H9 (cell line): ENCODE measurements at regions not wholly inside any gene's neighbourhood (a gene's known extent, or its start where the extent isn't known, plus 50 kb on each side); places are given as distances from the start of the nearest gene placed in this dataset.
"Not testable (repeated sequence)": the region's sequence is repeated elsewhere in the genome, so short reads cannot be mapped to it uniquely, and the experiment has no call there.

Source experiments
- DNase-seq: peaks from one replicate; pipeline ENCODE4 v3.0.0-alpha.2; 2017
- H2AFZ ChIP-seq: one replicate; pipeline ENCODE4 v1.6.1; 2013; ENCODE audit warnings: mild to moderate bottlenecking, low read length, control low read depth, moderate library complexity
- H2AK5ac ChIP-seq: 2 replicates; pipeline ENCODE4 v1.6.1; 2013; ENCODE audit warnings: low read length, control low read depth, mixed read lengths; ENCODE audit not compliant: insufficient read length
- H2BK120ac ChIP-seq: one replicate; pipeline ENCODE4 v1.6.1; 2013; ENCODE audit warnings: low read depth, mild to moderate bottlenecking, low read length, control low read depth, inconsistent platforms; ENCODE audit not compliant: poor library complexity, severe bottlenecking
- H2BK12ac ChIP-seq: 2 replicates; pipeline ENCODE4 v1.6.1; 2013; ENCODE audit warnings: low read length, control low read depth, mixed read lengths, low read depth; ENCODE audit not compliant: insufficient read length
- H2BK15ac ChIP-seq: 2 replicates; pipeline ENCODE4 v1.6.1; 2013; ENCODE audit warnings: low read depth, low read length, control low read depth
- H2BK20ac ChIP-seq: one replicate; pipeline ENCODE4 v1.6.1; 2013; ENCODE audit warnings: low read depth, mild to moderate bottlenecking, low read length, control low read depth, inconsistent platforms; ENCODE audit not compliant: poor library complexity, severe bottlenecking
- H2BK5ac ChIP-seq: 2 replicates; pipeline ENCODE4 v1.6.1; 2013; ENCODE audit warnings: low read length, control low read depth, mixed read lengths; ENCODE audit not compliant: insufficient read length
- H3K14ac ChIP-seq: 2 replicates; pipeline ENCODE4 v1.6.1; 2013; ENCODE audit warnings: low read length, control low read depth; ENCODE audit not compliant: insufficient read depth
- H3K18ac ChIP-seq: 2 replicates; pipeline ENCODE4 v1.6.1; 2013; ENCODE audit warnings: low read depth, mild to moderate bottlenecking, mixed read lengths, low read length, control low read depth; ENCODE audit not compliant: insufficient read length
- H3K23ac ChIP-seq: 2 replicates; pipeline ENCODE4 v1.6.1; 2013; ENCODE audit warnings: low read length, control low read depth, mixed read lengths, low read depth; ENCODE audit not compliant: insufficient read length
- H3K23me2 ChIP-seq: 2 replicates; pipeline ENCODE4 v1.6.1; 2013; ENCODE audit warnings: low read depth, mild to moderate bottlenecking, mixed read lengths, low read length, control low read depth; ENCODE audit not compliant: insufficient read length, poor library complexity, severe bottlenecking
- H3K27ac ChIP-seq: 2 replicates; pipeline ENCODE4 v1.5.1; 2013; ENCODE audit warnings: low read length, control low read depth, mixed read lengths, low read depth; ENCODE audit not compliant: insufficient read length
- H3K27me3 ChIP-seq: 2 replicates; pipeline ENCODE4 v1.6.1; 2013; ENCODE audit warnings: low read length, control low read depth, inconsistent platforms; ENCODE audit not compliant: insufficient read depth
- H3K4ac ChIP-seq: 2 replicates; pipeline ENCODE4 v1.6.1; 2013; ENCODE audit warnings: low read depth, mild to moderate bottlenecking, control low read depth, inconsistent platforms, low read length, moderate library complexity
- H3K4me1 ChIP-seq: 2 replicates; pipeline ENCODE4 v1.6.1; 2013; ENCODE audit warnings: low read length, control low read depth, inconsistent platforms; ENCODE audit not compliant: insufficient read depth
- H3K4me2 ChIP-seq: 2 replicates; pipeline ENCODE4 v1.6.1; 2013; ENCODE audit warnings: low read length, control low read depth, mixed read lengths; ENCODE audit not compliant: insufficient read length, insufficient read depth
- H3K56ac ChIP-seq: 2 replicates; pipeline ENCODE4 v1.6.1; 2013; ENCODE audit warnings: low read depth, mild to moderate bottlenecking, mixed read lengths, low read length, control low read depth; ENCODE audit not compliant: insufficient read length
- H3K79me1 ChIP-seq: 2 replicates; pipeline ENCODE4 v1.6.1; 2013; ENCODE audit warnings: low read depth, mild to moderate bottlenecking, moderate library complexity, low read length, control low read depth, inconsistent platforms; ENCODE audit not compliant: insufficient read depth, poor library complexity, severe bottlenecking
- H3K79me2 ChIP-seq: 2 replicates; pipeline ENCODE4 v1.6.1; 2013; ENCODE audit warnings: low read length, control low read depth, inconsistent platforms; ENCODE audit not compliant: insufficient read depth
- H3K9ac ChIP-seq: 2 replicates; pipeline ENCODE4 v1.6.1; 2013; ENCODE audit warnings: low read length, control low read depth, mixed read lengths; ENCODE audit not compliant: insufficient read length; ENCODE audit errors: extremely low read depth
- H3K9me3 ChIP-seq: one replicate; pipeline ENCODE4 v1.6.1; 2013; ENCODE audit warnings: low read depth, low read length, inconsistent platforms; ENCODE audit not compliant: control insufficient read depth
- H3T11ph ChIP-seq: one replicate; pipeline ENCODE4 v1.6.1; 2013; ENCODE audit warnings: mild to moderate bottlenecking, low read length, control low read depth, inconsistent platforms
- H4K20me1 ChIP-seq: one replicate; pipeline ENCODE4 v1.6.1; 2013; ENCODE audit not compliant: control insufficient read depth, insufficient read length, insufficient read depth
- H4K5ac ChIP-seq: 2 replicates; pipeline ENCODE4 v1.6.1; 2013; ENCODE audit warnings: low read depth, mild to moderate bottlenecking, mixed read lengths, low read length, control low read depth; ENCODE audit not compliant: insufficient read length
- H4K8ac ChIP-seq: replicated peaks from 2 replicates; pipeline ENCODE4 v1.6.1; 2013; ENCODE audit warnings: low read length, control low read depth, mixed read lengths, low read depth; ENCODE audit not compliant: insufficient read length
- H4K91ac ChIP-seq: 2 replicates; pipeline ENCODE4 v1.6.1; 2013; ENCODE audit warnings: low read depth, mild to moderate bottlenecking, moderate library complexity, mixed read lengths, low read length, control low read depth; ENCODE audit not compliant: insufficient read length
- H3K27ac Mint-ChIP-seq, 3 experiments: 2 replicates in 2 of 3; 3 replicates in 1 of 3; pipeline ENCODE4 v1.8.0; 2020 to 2021; ENCODE audit warnings: mixed read lengths in 3 of 3, mild to moderate bottlenecking in 1 of 3, moderate library complexity in 1 of 3
- H3K27me3 Mint-ChIP-seq: 2 replicates; pipeline ENCODE4 v1.8.0; 2021; ENCODE audit warnings: low read depth, mild to moderate bottlenecking, moderate library complexity, mixed read lengths
- H3K36me3 Mint-ChIP-seq, 3 experiments: 2 replicates in 2 of 3; 3 replicates in 1 of 3; pipeline ENCODE4 v1.8.0; 2020 to 2021; ENCODE audit warnings: low read depth in 3 of 3, mixed read lengths in 3 of 3; ENCODE audit not compliant: insufficient read depth in 1 of 3
- H3K4me1 Mint-ChIP-seq, 2 experiments: 2 replicates each; pipeline ENCODE4 v1.8.0; 2020; ENCODE audit warnings: mixed read lengths in 2 of 2
- H3K4me3 Mint-ChIP-seq, 2 experiments: 2 replicates in 1 of 2; 3 replicates in 1 of 2; pipeline ENCODE4 v1.8.0; 2020 to 2021; ENCODE audit warnings: mild to moderate bottlenecking in 2 of 2, mixed read lengths in 2 of 2, moderate library complexity in 1 of 2
- H3K9me3 Mint-ChIP-seq, 2 experiments: 2 replicates in 1 of 2; 3 replicates in 1 of 2; pipeline ENCODE4 v1.8.0; 2020; ENCODE audit warnings: mild to moderate bottlenecking in 2 of 2, mixed read lengths in 2 of 2, moderate library complexity in 1 of 2
- CTCF ChIP-seq: fragments of 200-600 bp; sonication (generic); conservative IDR thresholded peaks from 3 replicates; pipeline ENCODE4 v1.8.0; 2021; ENCODE audit warnings: antibody characterized with exemption, mild to moderate bottlenecking
- WGBS: extraction: QIAGEN DNeasy Blood & Tissue Kit; methylation state at CpG from one replicate; pipeline ENCODE4 v1.1.7; 2013; ENCODE audit warnings: missing lambda C conversion rate, low lambda C conversion rate, mixed read lengths; ENCODE audit not compliant: insufficient read length; ENCODE audit errors: extremely low coverage; 5-methylcytosine and 5-hydroxymethylcytosine counted together

GRCh38 chr21:28167366-28167765, 825.3 kb downstream of the LTN1 start:
- H2AK5ac ChIP-seq = no peak overlapping the region
- H3K14ac ChIP-seq = no peak overlapping the region
- no peak for TF ChIP-seq CTCF
- H3K4ac ChIP-seq = no peak overlapping the region
- H2AFZ ChIP-seq = no peak overlapping the region
- DNase-seq = no peak
- H4K8ac ChIP-seq = no peak overlapping the region
- H3K79me2 ChIP-seq = no peaks in the 10 kb centered on the region
- H2BK20ac ChIP-seq = no peak overlapping the region
- H3K56ac ChIP-seq = no peak overlapping the region
- no peaks in the 10 kb centered on the region for H3K79me1 ChIP-seq
- Mint-ChIP-seq H3K4me1 (peaks cover 10 to 16% of the 10 kb centered on the region in 2 experiments), H3K27me3 (no peaks in the 10 kb centered on the region), H3K27ac (no peak overlapping the region), H3K9me3 (peaks cover 0 to under 1% of the 10 kb centered on the region in 2 experiments; a peak in 4 of 5 replicates), H3K4me3 (no peak overlapping the region), H3K36me3 (peaks cover 0 to 2% (median 0%) of the 10 kb centered on the region in 3 experiments; a peak in 2 of 7 replicates)
- no peak overlapping the region for H3T11ph ChIP-seq
- no peak overlapping the region for H2BK120ac ChIP-seq
- no peaks in the 10 kb centered on the region for H3K4me1 ChIP-seq
- no peak overlapping the region for H3K23ac ChIP-seq
- no peak overlapping the region for H3K27ac ChIP-seq
- no peak overlapping the region for H3K9ac ChIP-seq
- H4K5ac ChIP-seq = no peak overlapping the region
- H3K18ac ChIP-seq = no peak overlapping the region
- H3K9me3 ChIP-seq = no peaks in the 10 kb centered on the region
- H4K91ac ChIP-seq = no peak overlapping the region
- H3K27me3 ChIP-seq = no peaks in the 10 kb centered on the region
- H2BK12ac ChIP-seq = no peak overlapping the region
- no peaks in the 10 kb centered on the region for H4K20me1 ChIP-seq
- H3K4me2 ChIP-seq = no peak overlapping the region
- no peaks in the 10 kb centered on the region for H3K23me2 ChIP-seq
- no peak overlapping the region for H2BK15ac ChIP-seq
- no peak overlapping the region for H2BK5ac ChIP-seq

GRCh38 chr21:28164519-28164918, 828.2 kb downstream of the LTN1 start:
- not testable (repeated sequence) for H2BK20ac ChIP-seq, H3K79me2 ChIP-seq, H3K14ac ChIP-seq, H3K4ac ChIP-seq, H2AFZ ChIP-seq, H4K91ac ChIP-seq, DNase-seq, H4K8ac ChIP-seq, H3K9me3 Mint-ChIP-seq, H2BK5ac ChIP-seq, H3K23me2 ChIP-seq, H2BK15ac ChIP-seq, H3K9me3 ChIP-seq, H3K27ac ChIP-seq, H3K36me3 Mint-ChIP-seq, H3K23ac ChIP-seq, H2BK12ac ChIP-seq, H3T11ph ChIP-seq, H3K27me3 Mint-ChIP-seq, H3K18ac ChIP-seq, H4K5ac ChIP-seq, H3K4me1 ChIP-seq, H3K4me3 Mint-ChIP-seq, H4K20me1 ChIP-seq, H2BK120ac ChIP-seq, H3K56ac ChIP-seq, H3K27me3 ChIP-seq, H3K79me1 ChIP-seq, H3K9ac ChIP-seq, H2AK5ac ChIP-seq, H3K4me2 ChIP-seq
- WGBS = no CpG with 5 or more reads among the region's 9 CpGs
- peaks cover 17 to 23% of the 10 kb centered on the region in 2 experiments for H3K4me1 Mint-ChIP-seq
- H3K27ac Mint-ChIP-seq = 0 out of 7 replicates have a peak overlapping the region, but pooled peaks of 1 of the 3 experiments have one; percentile 6
